ENCODE measurements at regions not wholly inside any gene's neighbourhood (a gene's known extent, or its start where the extent isn't known, plus 50 kb on each side); places are given as distances from the start of the nearest gene placed in this dataset.

DNA sequence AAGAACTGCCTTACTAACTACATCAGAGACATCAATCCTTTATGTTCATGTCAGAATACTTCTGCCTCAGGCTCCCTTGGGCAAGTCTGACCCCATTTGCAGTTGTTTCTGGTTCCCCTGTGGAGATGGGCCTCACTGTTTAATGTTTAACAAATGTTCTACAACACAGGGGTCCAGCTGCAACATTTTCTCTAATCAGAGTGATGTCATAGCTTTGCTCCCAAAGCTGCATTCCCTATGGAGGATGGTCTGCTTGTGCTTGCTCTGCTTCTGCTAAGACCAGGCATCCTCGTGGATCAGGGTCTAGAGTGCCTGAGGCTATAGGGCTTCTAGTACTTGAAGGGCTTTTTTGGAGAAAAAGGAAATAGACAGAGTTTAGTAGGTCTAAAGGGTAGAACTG, 1071.2 kb downstream of the TTLL7 start:
- TF ChIP-seq, protein P1, sequence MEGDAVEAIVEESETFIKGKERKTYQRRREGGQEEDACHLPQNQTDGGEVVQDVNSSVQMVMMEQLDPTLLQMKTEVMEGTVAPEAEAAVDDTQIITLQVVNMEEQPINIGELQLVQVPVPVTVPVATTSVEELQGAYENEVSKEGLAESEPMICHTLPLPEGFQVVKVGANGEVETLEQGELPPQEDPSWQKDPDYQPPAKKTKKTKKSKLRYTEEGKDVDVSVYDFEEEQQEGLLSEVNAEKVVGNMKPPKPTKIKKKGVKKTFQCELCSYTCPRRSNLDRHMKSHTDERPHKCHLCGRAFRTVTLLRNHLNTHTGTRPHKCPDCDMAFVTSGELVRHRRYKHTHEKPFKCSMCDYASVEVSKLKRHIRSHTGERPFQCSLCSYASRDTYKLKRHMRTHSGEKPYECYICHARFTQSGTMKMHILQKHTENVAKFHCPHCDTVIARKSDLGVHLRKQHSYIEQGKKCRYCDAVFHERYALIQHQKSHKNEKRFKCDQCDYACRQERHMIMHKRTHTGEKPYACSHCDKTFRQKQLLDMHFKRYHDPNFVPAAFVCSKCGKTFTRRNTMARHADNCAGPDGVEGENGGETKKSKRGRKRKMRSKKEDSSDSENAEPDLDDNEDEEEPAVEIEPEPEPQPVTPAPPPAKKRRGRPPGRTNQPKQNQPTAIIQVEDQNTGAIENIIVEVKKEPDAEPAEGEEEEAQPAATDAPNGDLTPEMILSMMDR (IDR thresholded peaks at IDR 0.05): no peak
- no peak for TF ChIP-seq POLR2A (IDR thresholded peaks at IDR 0.05)

Data from adrenal gland (tissue), 5 donors.